Activated T-cell treated with anti-CD3 and anti-CD28 coated beads for 4 hours (primary cell): ENCODE measurements at regions not wholly inside any gene's neighbourhood (a gene's known extent, or its start where the extent isn't known, plus 50 kb on each side); places are given as distances from the start of the nearest gene placed in this dataset.

Experiments
- DNase-seq: peaks from one replicate; pipeline ENCODE4 v3.0.0-alpha.2; 2020

DNA sequence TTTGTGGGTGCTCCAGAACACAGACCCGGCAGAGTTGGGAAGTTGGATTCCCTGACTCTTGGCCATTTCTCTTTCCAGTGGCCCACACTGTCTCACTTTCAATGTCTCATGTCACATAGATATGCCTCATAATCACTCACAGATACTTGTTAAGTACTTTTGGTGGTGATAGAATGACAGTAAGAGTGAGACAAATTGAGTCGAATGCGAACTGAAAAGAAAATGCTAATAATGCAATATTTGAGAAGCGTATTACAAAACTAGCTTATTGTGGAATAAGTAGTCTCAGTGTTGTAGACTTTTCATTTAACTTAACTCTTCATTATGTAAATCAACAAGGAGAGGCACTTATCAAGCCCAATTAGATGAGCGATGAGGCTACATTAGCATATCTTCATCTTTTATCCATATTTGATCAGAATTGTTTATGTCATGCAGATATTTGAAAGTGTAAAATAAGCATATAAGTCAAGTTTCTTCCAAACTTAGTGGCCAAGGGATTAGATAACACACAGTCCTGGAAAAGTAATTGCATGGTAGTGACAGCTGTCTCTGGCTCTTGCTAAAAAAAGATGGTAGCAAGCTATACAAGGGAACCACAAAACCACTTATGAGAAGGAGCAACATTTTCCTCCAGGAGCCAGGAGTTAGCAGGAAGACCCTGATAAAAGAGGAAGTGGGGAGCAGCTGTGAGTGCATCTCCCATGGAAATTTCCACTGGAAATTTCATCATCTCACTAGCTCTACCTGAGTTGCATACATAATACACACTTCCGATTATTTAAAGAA is 243.6 kb downstream of the ARRDC4 start:
- DNase-seq: no peak

DNA sequence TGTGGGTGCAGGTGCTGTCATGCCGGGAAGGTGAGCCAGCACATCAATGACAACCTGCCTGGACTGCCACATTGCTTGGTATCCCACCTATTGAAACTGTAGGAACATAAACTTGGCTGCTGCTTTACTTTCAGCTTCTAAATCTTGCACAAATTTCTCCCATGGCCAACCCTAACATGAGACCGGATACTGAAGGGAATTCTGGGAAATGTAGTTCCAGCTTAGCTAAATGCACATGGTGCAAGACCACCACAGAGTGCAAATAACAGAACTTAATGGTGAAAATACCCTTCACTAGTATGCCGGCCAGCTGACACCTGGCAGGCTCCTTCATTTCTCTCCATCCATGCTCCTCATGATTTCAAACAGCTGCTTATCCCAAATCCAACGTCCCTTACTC is 247.4 kb downstream of the ARRDC4 start:
- no peak for DNase-seq

DNA sequence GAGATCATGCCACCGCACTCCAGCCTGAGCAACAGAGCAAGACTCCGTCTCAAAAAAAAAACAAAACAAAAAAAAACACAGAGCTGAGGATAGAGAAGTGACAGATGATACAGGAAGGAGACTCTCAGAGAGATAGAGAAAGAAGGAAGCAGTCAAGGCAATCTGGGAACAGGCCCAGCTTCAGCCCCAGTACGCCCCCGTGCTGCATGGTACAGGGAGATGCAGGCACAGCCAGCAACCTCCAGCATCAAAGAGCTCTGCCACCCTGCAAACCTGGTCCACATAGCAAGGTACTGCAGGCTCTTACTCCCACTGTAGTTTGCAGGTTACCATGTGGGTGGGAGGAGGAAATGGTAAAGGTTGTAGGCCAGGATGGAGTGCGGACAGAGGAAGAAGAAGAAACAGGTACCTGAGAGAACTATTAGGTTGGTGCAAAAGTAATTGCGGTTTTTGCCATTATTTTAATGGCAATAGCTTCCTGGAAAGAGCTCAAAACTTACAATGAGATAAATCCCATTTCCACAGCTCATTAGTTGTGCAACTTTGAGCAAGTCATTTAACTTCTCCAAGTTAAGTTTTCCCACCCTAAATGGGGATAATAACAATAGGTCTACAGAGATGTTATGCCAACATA is 253.0 kb downstream of the ARRDC4 start:
- DNase-seq: no peak

DNA sequence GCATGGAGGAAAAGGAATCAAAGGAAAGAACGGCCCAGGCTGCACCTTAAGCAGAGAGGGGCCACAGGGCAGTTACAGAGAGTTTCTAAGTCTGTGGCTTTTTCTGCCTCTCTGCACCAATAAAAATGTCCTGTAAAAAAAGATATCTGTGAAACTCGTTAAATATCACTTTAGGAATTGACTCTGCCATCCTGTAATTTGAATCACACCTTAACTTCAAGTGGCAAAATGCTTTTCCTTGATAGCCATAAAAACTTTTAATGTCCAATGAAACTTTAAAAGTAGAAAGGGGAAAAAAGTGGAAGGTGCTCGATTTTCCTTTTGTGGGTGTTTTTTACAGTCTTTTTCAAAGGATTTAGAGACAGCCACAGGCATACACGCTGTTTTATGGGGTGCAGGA is 255.7 kb downstream of the ARRDC4 start:
- no peak for DNase-seq

DNA sequence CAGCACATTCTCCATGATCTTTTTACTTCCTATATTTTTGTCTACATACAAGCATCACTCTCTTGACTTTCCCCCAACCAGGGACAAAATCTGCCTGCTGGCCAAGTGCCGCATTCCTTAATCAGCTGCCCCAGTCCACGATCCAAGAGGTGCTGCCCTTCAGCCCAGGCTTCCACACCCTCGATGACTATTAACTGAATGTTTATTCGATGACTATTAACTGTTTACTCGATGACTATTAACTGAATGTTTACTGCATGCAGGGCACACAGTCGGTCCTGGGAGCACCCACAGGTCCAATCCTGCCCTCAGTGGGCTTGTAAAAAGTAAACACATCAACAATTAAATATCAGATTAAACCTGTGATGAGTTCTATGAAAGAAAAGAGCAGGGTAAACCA is 256.9 kb downstream of the ARRDC4 start:
- DNase-seq: no peak

DNA sequence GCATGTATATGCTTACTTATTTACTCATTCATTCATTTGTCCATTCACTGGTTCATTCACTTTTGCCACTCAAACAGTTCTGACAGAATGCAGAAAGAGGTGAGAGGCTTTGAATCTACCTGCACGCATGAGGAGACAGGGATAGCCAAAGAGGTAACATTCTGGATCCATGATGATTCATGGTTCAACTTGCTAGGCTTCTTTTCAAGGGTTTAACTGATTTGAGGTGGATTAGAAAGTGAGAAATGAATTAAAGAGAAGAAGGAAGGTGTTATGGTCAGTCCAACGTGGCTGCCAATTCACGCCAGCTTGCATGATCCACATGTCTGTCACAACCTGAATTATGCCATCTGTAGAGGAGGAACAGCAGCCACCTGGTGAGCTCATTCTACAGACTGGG is 260.6 kb downstream of the ARRDC4 start:
- no peak for DNase-seq

DNA sequence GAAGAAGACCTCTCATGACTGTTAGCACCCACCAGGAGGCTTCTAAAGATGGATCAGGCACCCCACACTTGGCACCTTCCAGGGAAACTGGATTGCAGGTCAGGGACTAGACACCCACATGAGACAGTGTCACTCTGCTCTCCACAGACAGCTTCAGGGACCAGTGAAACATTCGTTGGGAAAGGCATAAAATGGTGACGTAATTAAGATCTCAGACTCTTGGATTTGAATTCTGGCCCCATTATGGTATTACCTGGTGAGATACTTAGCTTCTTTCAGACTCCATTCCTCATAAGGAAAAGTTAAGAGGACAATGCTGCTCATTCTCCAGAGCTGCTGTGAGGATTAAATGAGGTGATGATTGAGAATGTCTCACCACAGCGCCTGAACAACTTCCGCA is 261.1 kb downstream of the ARRDC4 start:
- DNase-seq: no peak

DNA sequence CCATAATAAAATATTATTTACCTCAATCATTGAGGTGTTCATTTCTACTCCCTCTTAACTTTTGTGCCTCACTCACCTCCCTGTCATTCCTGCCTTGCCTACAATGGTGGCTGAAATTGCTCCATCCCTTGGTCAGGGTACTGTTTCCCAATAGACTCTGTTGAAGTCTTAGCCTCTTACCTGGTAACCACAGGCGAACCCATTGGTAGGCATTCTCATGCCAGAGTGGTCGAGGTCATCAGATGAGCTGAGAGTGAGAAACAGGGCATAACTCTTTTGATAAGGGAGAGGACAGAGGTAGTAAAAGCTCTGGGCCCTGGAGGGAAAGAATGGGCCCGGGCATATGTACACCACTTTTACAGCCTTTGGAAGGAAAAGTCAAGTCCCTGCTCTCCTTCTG is 265.6 kb downstream of the ARRDC4 start:
- no peak for DNase-seq

DNA sequence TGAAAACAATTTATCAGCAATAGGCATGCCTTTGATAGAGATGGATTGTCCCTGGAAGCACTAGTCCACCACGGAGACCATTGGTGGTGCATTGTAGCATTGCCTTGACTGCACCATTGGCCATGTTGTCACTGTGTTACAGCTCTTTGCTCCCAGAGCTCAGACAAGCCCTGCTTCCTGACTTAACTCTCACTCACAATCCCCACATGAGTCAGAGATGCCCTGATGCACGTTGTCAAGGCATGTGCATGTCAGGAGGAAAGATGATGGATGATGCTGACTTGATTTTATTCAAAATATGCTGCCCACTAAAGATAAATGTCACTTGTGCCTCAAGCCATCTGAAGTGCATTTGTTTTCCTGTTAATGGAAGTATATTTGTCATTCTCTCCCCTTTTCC is 266.1 kb downstream of the ARRDC4 start:
- no peak for DNase-seq

DNA sequence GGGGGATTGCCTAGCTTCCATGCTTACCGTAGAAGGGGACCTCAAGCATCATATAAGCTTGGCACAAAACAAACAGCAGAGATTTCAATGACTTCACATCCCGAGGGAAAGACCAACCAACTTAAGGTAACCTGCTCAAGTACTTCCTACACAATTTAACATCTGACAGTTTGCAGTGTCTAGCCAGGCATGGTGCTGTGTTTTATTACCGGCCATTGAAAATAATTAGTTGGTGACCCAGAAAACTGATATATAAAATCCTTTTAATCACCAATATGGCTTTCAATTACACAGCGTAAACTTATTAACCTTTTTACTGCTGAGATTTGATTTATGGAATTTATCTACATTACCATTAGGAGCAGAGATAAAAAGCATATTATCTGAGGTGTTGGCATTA is 268.3 kb downstream of the ARRDC4 start:
- DNase-seq: no peak

DNA sequence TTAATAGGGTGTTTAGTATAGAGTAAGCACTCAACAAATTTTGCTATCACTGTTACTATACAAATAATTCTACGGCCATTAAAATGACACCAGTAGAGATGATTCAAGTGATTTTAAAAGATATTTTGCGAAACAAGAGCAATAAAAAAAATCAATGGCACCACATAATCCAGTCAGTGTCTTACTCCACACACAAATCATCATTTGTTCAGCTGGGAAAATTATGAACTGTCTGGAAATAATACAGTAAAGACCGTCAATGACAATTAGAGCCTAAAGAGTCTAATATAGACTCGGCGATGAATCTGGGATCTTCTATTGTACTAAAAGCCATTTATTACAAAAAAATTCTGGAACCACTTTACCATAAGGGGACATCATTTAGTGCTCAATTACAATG is 270.5 kb downstream of the ARRDC4 start:
- DNase-seq: no peak

DNA sequence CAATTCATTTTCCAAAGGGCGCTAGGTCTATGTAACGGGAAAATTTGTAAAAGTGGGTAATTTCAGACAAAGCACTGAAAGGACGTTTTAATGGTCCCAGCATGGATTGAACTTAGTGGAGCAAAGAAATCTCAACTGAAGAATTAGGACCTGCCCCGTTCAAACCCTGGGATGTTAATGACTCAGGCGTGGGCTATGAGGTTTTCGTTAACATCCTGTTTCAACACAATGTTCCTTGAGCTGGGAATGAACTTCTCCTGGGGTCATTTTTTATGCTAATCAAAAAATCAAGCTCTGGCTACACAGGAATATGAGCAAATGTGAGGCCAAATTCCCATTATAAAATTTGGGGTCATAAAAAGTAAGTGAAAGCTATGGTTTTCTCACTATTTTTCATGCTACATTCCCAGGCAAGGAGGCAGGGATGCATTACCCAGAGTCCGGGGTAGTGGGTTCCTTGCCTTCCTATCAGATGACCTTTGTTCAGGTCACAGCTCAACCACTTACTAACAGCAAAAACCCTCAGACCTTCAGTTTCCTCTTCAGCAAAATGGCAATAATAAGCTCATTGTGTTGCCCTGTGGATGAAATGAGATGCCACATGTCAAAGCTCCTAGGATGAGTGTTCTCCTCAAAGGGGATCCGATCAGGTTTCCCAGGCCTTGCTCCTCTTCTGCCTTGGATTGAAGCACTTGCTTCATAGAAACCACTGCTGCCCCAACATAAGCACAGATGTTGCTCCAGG is 271.4 kb downstream of the ARRDC4 start:
- no peak for DNase-seq

DNA sequence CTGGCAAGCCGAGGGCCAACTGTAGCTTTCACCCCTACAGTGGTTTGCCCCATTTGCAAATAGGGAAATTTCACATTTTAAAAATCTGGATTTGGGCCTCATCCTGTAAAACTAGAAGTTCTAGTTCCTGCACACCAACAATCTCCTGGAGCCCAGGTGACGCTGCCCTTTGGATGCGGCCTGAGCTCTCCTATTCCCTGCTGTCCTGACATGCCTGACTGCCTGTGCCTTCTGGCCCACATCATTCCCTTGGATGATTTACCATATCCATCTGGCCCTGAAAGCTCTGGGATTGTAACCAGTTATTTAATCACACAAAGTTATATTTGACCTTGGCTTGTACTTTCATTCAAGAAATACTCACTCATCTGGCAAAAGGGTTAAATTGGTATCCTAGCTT is 272.3 kb downstream of the ARRDC4 start:
- DNase-seq: no peak

DNA sequence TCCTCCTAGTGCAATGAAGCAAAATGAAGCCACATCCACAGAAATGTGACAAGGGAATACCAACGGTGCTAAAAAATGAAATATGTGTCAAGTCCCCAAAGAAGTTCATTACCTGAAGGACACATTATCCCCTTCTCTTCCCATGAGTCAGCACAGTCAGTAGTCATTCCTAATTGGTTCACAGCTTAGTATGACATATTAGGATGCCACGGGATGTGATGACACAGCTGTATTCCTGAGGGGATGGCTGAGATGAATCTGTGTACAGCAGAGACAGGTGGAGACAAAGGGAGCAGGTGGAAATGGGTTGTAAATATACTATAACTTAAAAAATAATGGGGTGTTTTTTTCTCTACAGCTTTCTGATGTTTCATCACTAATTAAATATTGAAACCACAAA is 273.4 kb downstream of the ARRDC4 start:
- DNase-seq: no peak

DNA sequence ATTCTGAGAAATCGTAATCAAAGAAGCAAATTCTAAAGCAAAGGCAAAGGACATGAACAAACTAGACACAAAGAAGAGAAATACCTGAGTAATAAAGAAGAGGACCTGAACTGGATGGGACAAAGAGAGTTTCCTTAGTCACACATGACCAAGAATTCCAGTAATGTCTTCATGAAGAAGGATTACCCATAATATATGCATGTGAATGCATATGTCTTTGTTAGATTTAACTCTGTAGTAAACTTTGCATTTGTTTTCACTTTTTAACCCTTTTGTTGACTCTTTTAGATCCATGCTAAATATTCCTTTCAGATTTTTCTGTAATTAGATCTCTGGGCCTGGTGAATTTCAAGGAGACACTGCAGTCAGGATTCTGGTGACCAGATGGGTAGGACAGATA is 279.8 kb downstream of the ARRDC4 start:
- no peak for DNase-seq

DNA sequence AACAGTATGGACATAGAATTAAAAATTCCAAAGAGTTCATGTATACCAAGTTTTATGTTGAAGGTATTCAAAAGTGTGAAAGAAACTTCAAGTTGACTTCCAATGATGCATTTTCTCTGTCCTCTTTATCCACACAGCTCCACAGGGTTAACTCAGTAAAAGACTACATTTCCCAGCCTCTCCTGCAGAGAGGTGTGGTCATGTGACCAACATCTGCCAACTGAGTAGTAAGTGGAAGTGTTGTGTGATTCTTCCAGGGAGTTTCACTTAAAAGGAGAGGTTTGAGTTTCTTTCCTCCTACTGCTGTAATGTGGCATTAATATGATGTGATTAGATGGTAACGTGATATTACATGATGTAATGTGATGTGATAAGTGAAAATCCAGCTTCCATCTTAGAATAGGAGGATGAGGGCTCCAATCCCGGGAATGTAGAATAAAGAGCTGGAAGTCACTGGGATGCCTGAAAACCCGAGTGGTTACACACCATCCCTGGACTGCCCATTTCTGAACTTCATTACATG is 280.6 kb downstream of the ARRDC4 start:
- no peak for DNase-seq

DNA sequence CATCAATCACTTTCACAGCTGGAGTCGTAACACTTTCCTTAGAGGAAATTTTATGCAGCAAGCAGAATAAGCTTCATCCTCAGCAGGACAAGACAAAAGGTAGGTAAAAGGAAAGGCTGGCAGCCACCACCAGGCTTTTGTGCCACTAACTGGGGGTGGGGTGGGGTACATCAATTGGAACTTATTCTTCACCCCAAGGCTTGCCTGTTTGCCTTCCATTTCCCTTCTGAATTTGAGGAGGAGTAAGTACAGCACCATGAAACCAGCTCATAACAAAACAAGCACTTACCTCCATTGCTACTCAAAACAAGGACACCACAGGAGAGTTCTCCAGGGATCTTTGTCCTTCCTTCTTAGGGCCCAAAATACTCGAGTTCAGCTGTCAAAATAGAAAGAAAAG is 296.8 kb downstream of the ARRDC4 start:
- no peak for DNase-seq

DNA sequence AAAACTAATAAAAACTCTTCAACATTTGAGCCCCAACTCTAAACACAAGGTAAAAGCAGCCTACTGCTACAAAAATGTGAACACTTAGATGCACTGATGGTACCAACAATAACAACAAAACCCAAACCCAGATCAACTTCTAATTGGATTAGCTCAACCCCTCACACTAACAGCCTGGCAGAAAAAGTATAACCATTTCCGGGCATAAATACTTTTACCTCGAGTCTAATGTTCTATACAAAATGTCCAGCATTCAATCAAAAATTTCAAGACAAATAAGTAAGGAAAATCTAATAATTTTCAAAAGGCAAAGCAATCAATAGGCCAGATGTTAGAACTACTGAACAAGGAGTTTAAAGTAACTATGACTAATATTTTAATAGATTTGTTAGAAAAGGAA is 303.3 kb downstream of the ARRDC4 start:
- DNase-seq: no peak

DNA sequence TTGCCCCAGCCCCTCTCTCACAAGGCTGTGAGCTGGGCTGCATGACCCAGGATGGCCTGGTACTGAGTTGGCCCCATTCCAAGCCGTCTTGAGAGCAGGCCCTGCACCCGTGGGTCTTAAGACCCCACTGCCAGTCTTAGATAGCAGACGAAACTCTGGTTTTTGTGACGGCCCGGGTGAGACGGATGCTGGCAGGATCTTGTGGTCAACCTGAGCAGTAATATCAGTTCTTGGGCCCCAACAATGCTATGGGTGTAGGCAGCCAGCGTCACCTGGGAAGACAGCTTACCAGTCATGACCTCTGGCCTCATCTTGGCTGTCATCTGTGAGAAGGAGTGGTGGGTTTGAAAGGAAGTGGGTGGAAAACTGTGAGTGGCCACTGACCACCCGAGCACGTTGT is 305.8 kb downstream of the ARRDC4 start:
- DNase-seq: no peak

DNA sequence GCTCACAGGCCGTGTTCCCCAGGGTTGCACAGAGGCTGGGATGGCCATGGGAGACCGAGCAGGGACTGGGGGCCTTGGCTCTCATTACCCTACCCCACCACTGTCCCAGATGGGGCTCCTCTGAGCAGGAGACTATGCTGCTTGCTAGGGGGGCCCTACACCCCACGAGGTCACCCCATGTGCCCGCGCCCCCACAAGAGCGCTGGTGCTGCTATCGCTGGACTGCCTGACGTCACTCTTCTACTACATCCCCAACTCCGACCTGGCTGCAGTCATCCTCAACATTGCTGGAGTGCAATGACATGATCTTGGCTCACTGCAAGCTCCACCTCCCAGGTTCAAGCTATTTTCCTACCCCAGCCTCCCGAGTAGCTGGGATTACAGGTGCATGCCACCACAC is 307.7 kb downstream of the ARRDC4 start:
- DNase-seq: no peak

DNA sequence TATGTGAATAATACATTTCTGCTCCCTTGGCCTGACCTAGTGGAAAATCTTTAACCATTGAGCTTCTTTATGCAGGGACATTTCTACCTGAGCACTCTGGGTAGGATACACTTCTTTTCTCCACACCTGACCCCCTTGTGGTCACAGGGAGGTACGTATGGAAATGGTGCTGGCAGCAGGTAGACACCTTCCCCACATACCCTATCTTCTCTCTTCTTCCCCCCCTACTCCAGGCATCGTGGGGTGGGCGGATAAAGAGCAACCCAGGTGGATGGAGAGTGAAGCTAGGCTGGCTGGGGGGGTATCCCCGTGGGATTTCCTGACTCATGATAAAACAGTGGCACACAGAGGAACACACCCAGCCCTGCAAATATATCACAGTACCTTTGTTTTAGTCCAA is 312.1 kb downstream of the ARRDC4 start:
- DNase-seq: no peak

DNA sequence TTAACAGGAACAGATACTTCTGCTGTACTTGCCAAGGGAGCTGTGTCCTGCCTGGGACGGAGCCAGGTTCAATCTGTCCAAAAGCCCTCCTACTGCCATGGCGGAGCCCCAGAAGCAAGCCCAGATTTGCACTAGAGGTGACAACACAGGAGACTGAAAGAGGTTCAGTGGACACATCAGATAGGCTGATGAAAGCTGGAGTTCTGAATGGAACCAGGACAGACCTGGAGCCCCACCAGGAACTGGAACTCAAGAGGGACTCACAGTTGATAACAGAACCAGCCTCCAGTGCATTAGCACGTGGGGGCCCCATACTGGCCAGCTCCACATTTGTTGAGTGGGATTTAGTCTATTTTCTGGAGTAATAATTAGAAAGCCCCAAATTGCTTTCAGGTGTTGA is 315.5 kb downstream of the ARRDC4 start:
- no peak for DNase-seq

DNA sequence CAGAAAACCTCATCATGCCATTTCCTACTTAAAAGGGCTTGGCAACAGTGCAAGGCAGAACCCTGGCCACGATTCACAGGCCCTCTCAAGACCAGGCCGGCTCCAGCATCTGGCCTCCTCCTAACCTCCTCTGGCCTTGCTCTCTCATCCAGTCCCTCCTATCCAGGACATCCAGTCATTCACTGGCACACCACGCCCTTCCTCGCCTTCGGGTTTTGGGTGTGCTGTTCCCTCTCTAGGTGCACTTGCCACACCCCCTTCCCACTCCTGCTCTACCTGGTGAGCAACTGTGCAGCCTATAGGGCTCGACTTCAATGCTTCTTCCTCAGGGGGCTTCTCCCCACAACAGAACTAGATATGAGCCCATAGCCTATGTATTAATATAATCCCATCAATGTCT is 317.1 kb downstream of the ARRDC4 start:
- no peak for DNase-seq
